IMR-90 (cell line): ENCODE measurements at regions not wholly inside any gene's neighbourhood (a gene's known extent, or its start where the extent isn't known, plus 50 kb on each side); places are given as distances from the start of the nearest gene placed in this dataset.

Source experiments
- ATAC-seq: fragments of 200-7000 bp; cut with Tn5 transposase; 2 replicates; pipeline ENCODE4 v1.9.1; 2020; ENCODE audit warnings: low read depth, mild to moderate bottlenecking, moderate library complexity
- BruUV-seq: library from RNA; stranded (reverse); fragments of 400-500 nt; replicated peaks from 2 replicates; lab custom pipeline; 2021; lab: Mats Ljungman, UMichigan
- CTCF ChIA-PET: fragments of 300-600 bp; formaldehyde crosslinking; extraction: SDS; loops from one replicate; lab custom pipeline; 2021; ENCODE audit warnings: antibody characterized with exemption; lab: Yijun Ruan, JAX
- POLR2A ChIA-PET: fragments of 300-600 bp; sonication (Branson Sonifier 250); formaldehyde crosslinking; loops from one replicate; lab custom pipeline; 2022; ENCODE audit warnings: antibody characterized with exemption; ENCODE audit not compliant: unreplicated experiment; lab: Charles Lee
- DNase-seq: peaks from one replicate; pipeline ENCODE4 v3.0.0; 2013
- H2AFZ ChIP-seq: replicated peaks from 2 replicates; pipeline ENCODE3; 2013; ENCODE audit warnings: low read length, mild to moderate bottlenecking; ENCODE audit not compliant: poor library complexity
- H2AK5ac ChIP-seq: 2 replicates; pipeline ENCODE4 v1.6.1; 2013; ENCODE audit warnings: low read depth, low read length, inconsistent platforms
- H2AK9ac ChIP-seq: replicated peaks from 2 replicates; pipeline ENCODE3; 2013; ENCODE audit warnings: mild to moderate bottlenecking, low read depth, low read length, moderate library complexity; ENCODE audit not compliant: poor library complexity
- H2BK120ac ChIP-seq: 2 replicates; pipeline ENCODE4 v1.6.1; 2013; ENCODE audit warnings: low read depth, low read length, inconsistent platforms
- H2BK15ac ChIP-seq: 3 replicates; pipeline ENCODE4 v1.6.1; 2013; ENCODE audit warnings: low read depth, low read length, inconsistent platforms
- H2BK20ac ChIP-seq: 2 replicates; pipeline ENCODE4 v1.6.1; 2013; ENCODE audit warnings: low read depth, mild to moderate bottlenecking, inconsistent platforms, low read length, moderate library complexity
- H2BK5ac ChIP-seq: 2 replicates; pipeline ENCODE4 v1.6.1; 2013; ENCODE audit warnings: mild to moderate bottlenecking, low read depth, low read length, inconsistent platforms; ENCODE audit not compliant: poor library complexity, severe bottlenecking
- H3K14ac ChIP-seq: replicated peaks from 2 replicates; pipeline ENCODE4 v1.6.1; 2013; ENCODE audit warnings: low read depth, low read length, inconsistent platforms
- H3K18ac ChIP-seq: 2 replicates; pipeline ENCODE4 v1.6.1; 2013; ENCODE audit warnings: low read depth, low read length, control low read depth
- H3K23ac ChIP-seq: 2 replicates; pipeline ENCODE4 v1.6.1; 2013; ENCODE audit warnings: low read depth, low read length, inconsistent platforms
- H3K27ac ChIP-seq: 2 replicates; pipeline ENCODE4 v1.5.1; 2013; ENCODE audit warnings: mild to moderate bottlenecking, control low read depth, low read length; ENCODE audit not compliant: insufficient read depth
- H3K27me3 ChIP-seq: 2 replicates; pipeline ENCODE4 v1.6.1; 2013; ENCODE audit warnings: low read length; ENCODE audit not compliant: control insufficient read depth, insufficient read depth
- H3K36me3 ChIP-seq: 2 replicates; pipeline ENCODE4 v1.6.1; 2013; ENCODE audit warnings: low read length, mixed read lengths; ENCODE audit not compliant: control insufficient read depth, insufficient read depth
- H3K4ac ChIP-seq: 2 replicates; pipeline ENCODE4 v1.6.1; 2013; ENCODE audit warnings: low read depth, low read length, inconsistent platforms
- H3K4me1 ChIP-seq: 2 replicates; pipeline ENCODE4 v1.6.1; 2013; ENCODE audit warnings: low read length, mixed read lengths; ENCODE audit not compliant: control insufficient read depth, insufficient read depth
- H3K4me2 ChIP-seq: 2 replicates; pipeline ENCODE4 v1.6.1; 2013; ENCODE audit warnings: low read depth, mild to moderate bottlenecking, control low read depth, low read length, moderate library complexity
- H3K4me3 ChIP-seq: 2 replicates; pipeline ENCODE4 v1.5.1; 2013; ENCODE audit warnings: low read depth, mild to moderate bottlenecking, control low read depth, low read length, moderate library complexity; ENCODE audit not compliant: insufficient read depth
- H3K56ac ChIP-seq: 2 replicates; pipeline ENCODE4 v1.6.1; 2013; ENCODE audit warnings: low read length, inconsistent platforms; ENCODE audit not compliant: insufficient read depth; ENCODE audit errors: extremely low read depth
- H3K79me1 ChIP-seq, 2 experiments: 2 replicates each; pipeline ENCODE4 v1.6.1; 2013; ENCODE audit warnings: low read length in 2 of 2, inconsistent platforms in 1 of 2, low read depth in 1 of 2
- H3K9ac ChIP-seq: 2 replicates; pipeline ENCODE4 v1.6.1; 2013; ENCODE audit warnings: low read depth, low read length, control low read depth
- H3K9me1 ChIP-seq: 2 replicates; pipeline ENCODE4 v1.6.1; 2013; ENCODE audit warnings: low read length, inconsistent platforms; ENCODE audit not compliant: insufficient read depth
- H3K9me3 ChIP-seq: 2 replicates; pipeline ENCODE4 v1.6.1; 2013; ENCODE audit warnings: low read length; ENCODE audit not compliant: control insufficient read depth, insufficient read depth
- H4K20me1 ChIP-seq: 2 replicates; pipeline ENCODE4 v1.6.1; 2013; ENCODE audit warnings: low read length, inconsistent platforms; ENCODE audit not compliant: insufficient read depth
- H4K5ac ChIP-seq: 2 replicates; pipeline ENCODE4 v1.6.1; 2013; ENCODE audit warnings: mild to moderate bottlenecking, low read depth, low read length, control low read depth
- H4K8ac ChIP-seq, 2 experiments: 2 replicates each; pipeline ENCODE4 v1.6.1; 2013; ENCODE audit warnings: low read depth in 2 of 2, low read length in 2 of 2, control low read depth in 1 of 2, inconsistent platforms in 1 of 2
- H4K91ac ChIP-seq: 2 replicates; pipeline ENCODE4 v1.6.1; 2013; ENCODE audit warnings: low read depth, low read length, inconsistent platforms; ENCODE audit not compliant: insufficient read depth
- CEBPB ChIP-seq: IDR thresholded peaks from 2 replicates; pipeline ENCODE4 v1.6.1; 2012; ENCODE audit warnings: low read depth, low read length, improper control_type of control experiment
- CHD1 ChIP-seq: IDR thresholded peaks from 2 replicates; pipeline ENCODE4 v1.6.1; 2012; ENCODE audit warnings: low read depth, low read length, improper control_type of control experiment
- CTCF ChIP-seq: conservative IDR thresholded peaks from 2 replicates; pipeline ENCODE4 v1.5.1; 2012; ENCODE audit warnings: mild to moderate bottlenecking, low read depth, low read length, improper control_type of control experiment
- ELK1 ChIP-seq: fragments of 150-350 bp; IDR thresholded peaks from 2 replicates; pipeline ENCODE4 v1.6.1; 2016; ENCODE audit warnings: low read depth, mild to moderate bottlenecking, low read length, moderate library complexity, borderline replicate concordance
- MAZ ChIP-seq: IDR thresholded peaks from 2 replicates; pipeline ENCODE4 v1.6.1; 2012; ENCODE audit warnings: low read depth, mild to moderate bottlenecking, low read length, improper control_type of control experiment, moderate library complexity, borderline replicate concordance
- MXI1 ChIP-seq: IDR thresholded peaks from 2 replicates; pipeline ENCODE4 v1.6.1; 2012; ENCODE audit warnings: low read depth, mild to moderate bottlenecking, low read length, moderate library complexity, borderline replicate concordance
- NFE2L2 ChIP-seq: fragments of 150-350 bp; IDR thresholded peaks from 2 replicates; pipeline ENCODE4 v1.6.1; 2016; ENCODE audit warnings: low read depth, mild to moderate bottlenecking, low read length
- POLR2A ChIP-seq: IDR thresholded peaks from 2 replicates; pipeline ENCODE4 v1.6.1; 2012; ENCODE audit warnings: mild to moderate bottlenecking, low read depth, low read length
- RCOR1 ChIP-seq: IDR thresholded peaks from 2 replicates; pipeline ENCODE4 v1.6.1; 2012; ENCODE audit warnings: mild to moderate bottlenecking, low read length, improper control_type of control experiment; ENCODE audit not compliant: insufficient replicate concordance
- RFX5 ChIP-seq: IDR thresholded peaks from 2 replicates; pipeline ENCODE4 v1.8.0; 2012; ENCODE audit warnings: low read depth, mild to moderate bottlenecking, low read length, moderate library complexity
- WGBS, 2 experiments: methylation state at CpG; one replicate each; pipeline versions ENCODE4 v1.1.5 to v1.1.7; 2013; ENCODE audit warnings: missing lambda C conversion rate in 2 of 2; ENCODE audit not compliant: insufficient read length in 1 of 2; ENCODE audit errors: extremely low coverage in 2 of 2; 5-methylcytosine and 5-hydroxymethylcytosine counted together
- dilution Hi-C: fragments of 300-500 bp; cut with HindIII; formaldehyde crosslinking; loops from one replicate; pipeline ENCODE4 v1.14.3; 2018; ENCODE audit warnings: low sequenced_read_pairs; ENCODE audit not compliant: unreplicated experiment
- in situ Hi-C: fragments of 300-500 bp; cut with MboI; formaldehyde crosslinking; loops from 3 replicates; pipeline ENCODE4 v1.14.3; 2019; ENCODE audit warnings: low sequenced_read_pairs, inconsistent platforms, mixed read lengths
- intact Hi-C: fragments of 100-400 bp; cut with micrococcal nuclease; formaldehyde crosslinking; loops from 2 replicates; pipeline ENCODE4 v1.10.0; 2022

- no peaks in the 10 kb centered on the region for H4K20me1 ChIP-seq
- H3K9me1 ChIP-seq = no peaks in the 10 kb centered on the region
- H3K9me3 ChIP-seq = peaks cover 9% of the 10 kb centered on the region
- H3K56ac ChIP-seq = no peak overlapping the region
- no peak overlapping the region for H3K27ac ChIP-seq
- H2BK20ac ChIP-seq = no peak overlapping the region
- no peak for ATAC-seq
- H2BK5ac ChIP-seq = no peak overlapping the region
- no peak overlapping the region for H2BK15ac ChIP-seq
- no peak overlapping the region for H2AFZ ChIP-seq
- intact Hi-C loops (no loop called here), in situ Hi-C loops (no loop called here), dilution Hi-C loops (no loop called here)
- no peak overlapping the region for H3K4ac ChIP-seq
- H3K23ac ChIP-seq = no peak overlapping the region
- no peak overlapping the region for H4K91ac ChIP-seq
- no peak overlapping the region for H4K8ac ChIP-seq
- no peak overlapping the region for H2AK9ac ChIP-seq
- no peak overlapping the region for H3K9ac ChIP-seq
- no peak for DNase-seq
- no peak for TF ChIP-seq CHD1
- TF ChIP-seq RFX5 = no peak
- no peak for TF ChIP-seq CTCF
- no peak for TF ChIP-seq MAZ
- TF ChIP-seq MXI1 = no peak
- TF ChIP-seq RCOR1 = no peak
- no peak for TF ChIP-seq NFE2L2
- TF ChIP-seq POLR2A = no peak
- no peak for TF ChIP-seq CEBPB
- no peak for TF ChIP-seq ELK1
- H2BK120ac ChIP-seq = no peak overlapping the region
- no peaks in the 10 kb centered on the region for H3K36me3 ChIP-seq
- no CpG with 5 or more reads among the region's 7 CpGs for WGBS, 2 experiments
- POLR2A ChIA-PET = no interaction called here
- no peaks in the 10 kb centered on the region for H3K4me1 ChIP-seq
- H3K4me2 ChIP-seq = no peak overlapping the region
- CTCF ChIA-PET = no interaction called here
- H4K5ac ChIP-seq = no peak overlapping the region
- H3K4me3 ChIP-seq = no peak overlapping the region
- no peaks in the 10 kb centered on the region for H3K79me1 ChIP-seq
- no peak overlapping the region for H3K18ac ChIP-seq
- BruUV-seq = no TSS peak
- H2AK5ac ChIP-seq = no peak overlapping the region
- no peak overlapping the region for H3K14ac ChIP-seq
- H3K27me3 ChIP-seq = no peaks in the 10 kb centered on the region
These were observed 419.1 kb upstream of the LCORL start for GRCh38 chr4:18440527-18441202.
